T follicular helper cell (primary cell): ENCODE measurements at regions not wholly inside any gene's neighbourhood (a gene's known extent, or its start where the extent isn't known, plus 50 kb on each side); places are given as distances from the start of the nearest gene placed in this dataset.

Experiments used
- DNase-seq: peaks from one replicate; pipeline ENCODE4 v3.0.0-alpha.2; 2020; ENCODE audit warnings: low read depth

DNA sequence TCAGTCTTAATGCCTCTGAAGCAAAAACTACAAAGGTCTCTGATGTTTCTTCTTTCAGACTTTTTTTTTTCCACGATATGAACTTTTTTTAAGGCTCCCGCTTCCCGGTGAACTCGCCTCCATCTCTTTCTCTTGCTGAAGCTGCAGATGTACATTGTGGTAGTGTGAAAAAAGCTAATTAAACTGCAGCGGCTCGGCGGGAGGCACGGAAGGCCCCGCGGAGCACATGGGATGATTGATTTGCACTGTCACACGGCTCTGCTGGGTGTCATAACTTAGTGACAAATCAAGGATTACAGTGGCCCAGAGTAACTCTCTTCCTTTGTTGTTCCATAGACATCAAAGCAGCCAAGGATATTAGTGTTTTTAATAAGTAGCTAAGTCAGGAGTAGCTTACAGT lies 196.3 kb downstream of the AXIN2 start:
- DNase-seq: no peak

DNA sequence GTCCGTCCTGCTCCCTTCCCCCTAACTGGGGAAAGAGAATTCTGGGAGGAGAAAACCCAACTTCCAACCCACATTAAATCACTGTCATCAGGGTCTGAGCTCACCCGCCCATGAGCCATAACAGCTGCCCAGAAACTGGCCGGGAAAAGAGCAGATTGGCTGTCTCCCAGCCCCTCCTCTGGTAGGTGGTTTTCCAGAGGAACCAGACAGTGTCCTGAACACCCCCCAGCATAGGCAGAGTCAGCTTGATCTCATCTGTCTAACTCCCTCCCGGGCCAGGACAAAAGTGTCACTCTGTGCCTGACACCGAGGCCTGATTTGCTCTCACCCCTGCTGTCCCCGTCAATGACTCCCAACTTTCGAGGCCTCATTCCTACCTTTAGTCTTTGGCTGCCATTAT lies 197.0 kb downstream of the AXIN2 start:
- no peak for DNase-seq

DNA sequence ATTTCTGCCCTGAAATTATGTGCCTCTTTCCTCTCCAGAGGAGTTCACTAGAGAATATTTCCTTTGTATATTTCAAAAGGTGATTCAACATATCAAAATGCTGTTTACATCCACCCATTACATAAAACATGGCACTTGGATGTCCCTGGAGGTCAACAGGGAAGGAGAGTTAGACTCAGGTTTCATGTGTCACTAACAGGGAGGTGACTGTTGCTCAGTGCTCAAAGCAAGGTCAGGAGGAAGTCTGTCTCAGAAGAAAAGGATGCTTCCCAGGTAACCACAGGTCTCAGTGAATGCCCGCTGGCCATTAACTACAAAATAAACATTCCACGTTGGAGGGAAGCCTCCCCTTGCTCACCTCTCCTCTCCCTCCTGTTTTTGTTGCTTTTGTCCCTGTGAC lies 198.6 kb downstream of the AXIN2 start:
- DNase-seq: no peak

GRCh38 chr17:65360961-65361552 lies 200.4 kb downstream of the AXIN2 start:
- DNase-seq: no peak

GRCh38 chr17:65359016-65359415 lies 202.4 kb downstream of the AXIN2 start:
- DNase-seq: no peak

DNA sequence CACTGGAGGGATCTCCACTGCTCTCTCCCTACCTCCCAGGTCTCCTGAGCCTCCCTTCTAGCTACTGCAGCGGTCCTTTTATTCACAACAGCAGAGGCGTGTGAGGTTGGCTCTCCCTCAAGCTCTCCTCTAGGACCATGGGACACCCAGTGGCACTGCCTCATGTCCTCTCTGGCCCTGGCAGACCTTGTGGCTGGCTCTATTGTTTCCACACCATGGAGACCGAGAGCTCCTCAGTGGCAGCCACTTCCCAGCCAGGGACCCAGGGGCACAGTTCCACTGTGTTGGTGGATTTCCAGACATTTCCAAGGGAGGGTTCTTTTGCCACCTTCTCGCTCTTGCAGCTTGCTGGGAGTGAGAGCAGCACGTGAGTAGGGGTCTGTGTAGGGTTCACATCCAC lies 204.9 kb downstream of the AXIN2 start:
- no peak for DNase-seq

DNA sequence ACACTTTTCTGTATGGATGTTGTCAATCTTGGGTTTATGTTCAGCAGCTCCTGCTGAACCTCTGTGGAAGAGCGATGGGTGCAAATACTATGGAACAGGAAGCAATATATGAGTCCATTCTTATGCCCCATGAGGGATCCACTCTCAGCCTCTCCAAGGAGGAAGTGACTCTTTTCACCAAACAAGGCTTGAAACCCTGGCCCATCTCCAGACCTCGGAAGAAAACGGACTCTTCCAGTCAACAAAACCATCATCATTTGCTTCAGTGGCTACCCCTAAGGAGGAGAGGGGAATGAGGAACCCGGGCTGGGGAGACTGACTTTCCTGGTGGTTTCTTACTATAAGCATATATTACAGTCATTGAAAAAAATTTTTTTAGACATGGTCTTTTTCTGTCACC lies 206.2 kb downstream of the AXIN2 start:
- DNase-seq: no peak

- DNase-seq: no peak
Observed at GRCh38 chr17:65349916-65350315, 211.5 kb downstream of the AXIN2 start.

- no peak for DNase-seq
Observed at GRCh38 chr17:65346166-65346565, 209.0 kb downstream of the RGS9 start.

GRCh38 chr17:65345261-65346005 lies 208.3 kb downstream of the RGS9 start:
- DNase-seq: no peak

DNA sequence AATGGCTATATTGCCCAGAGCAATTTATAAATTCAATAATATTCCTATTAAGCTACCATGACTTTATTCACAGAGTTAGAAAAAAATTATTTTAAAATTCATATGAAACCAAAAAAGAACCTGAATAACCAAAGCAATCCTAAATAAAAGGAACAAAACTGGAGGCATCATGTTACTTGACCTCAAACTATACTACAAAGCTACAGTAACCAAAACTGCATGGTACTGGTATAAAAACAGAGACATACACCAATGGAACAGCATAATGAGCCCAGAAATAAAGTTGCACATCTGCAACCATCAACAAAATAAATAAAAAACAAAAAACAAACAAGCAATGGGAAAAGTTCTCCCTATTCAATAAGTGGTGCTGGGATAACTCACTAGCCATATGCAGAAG lies 203.2 kb downstream of the RGS9 start:
- DNase-seq: no peak

GRCh38 chr17:65334406-65334805 lies 197.2 kb downstream of the RGS9 start:
- DNase-seq: no peak

DNA sequence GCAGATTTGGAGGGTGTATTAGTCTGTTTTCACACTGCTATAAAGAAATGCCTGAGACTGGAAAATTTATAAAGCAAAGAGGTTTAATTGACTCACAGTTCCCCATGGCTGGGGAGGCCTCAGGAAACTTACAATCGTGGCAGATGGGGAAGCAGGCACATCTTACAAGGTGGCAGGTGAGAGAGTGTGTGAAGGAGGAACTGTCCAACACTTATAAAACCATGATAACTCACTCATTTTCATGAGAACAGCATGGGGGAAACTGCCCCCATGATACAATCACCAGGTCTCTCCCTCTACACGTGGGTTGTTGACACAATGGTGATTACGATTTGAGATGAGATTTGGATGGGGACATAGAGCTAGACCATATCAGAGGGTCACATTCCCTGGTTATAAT lies 195.6 kb downstream of the RGS9 start:
- no peak for DNase-seq

- DNase-seq: no peak
Observed at GRCh38 chr17:65332375-65332774, 195.2 kb downstream of the RGS9 start.

GRCh38 chr17:65328567-65328966 lies 191.4 kb downstream of the RGS9 start:
- DNase-seq: no peak

GRCh38 chr17:65324611-65325342 lies 187.6 kb downstream of the RGS9 start:
- no peak for DNase-seq

- no peak for DNase-seq
Observed at GRCh38 chr17:65323049-65323448, 185.9 kb downstream of the RGS9 start.

DNA sequence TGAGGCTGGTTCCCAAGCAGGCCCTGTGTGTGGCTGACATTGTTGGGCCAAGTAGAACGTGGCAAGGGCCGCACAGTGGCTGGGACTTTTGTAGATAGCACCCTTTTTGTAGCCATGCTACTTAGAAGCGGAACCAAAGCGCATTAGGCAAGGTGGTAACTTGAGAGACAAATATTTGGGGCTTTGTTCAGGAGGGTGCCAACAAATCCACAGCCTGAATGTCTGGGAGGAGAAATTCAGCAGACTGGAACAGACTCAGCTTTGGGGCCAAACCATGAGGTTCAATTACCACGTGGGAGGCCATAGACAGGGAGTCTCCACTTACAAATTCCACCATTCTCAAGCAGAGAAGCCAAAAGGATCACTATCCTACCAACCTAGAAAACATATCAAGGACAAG lies 183.7 kb downstream of the RGS9 start:
- DNase-seq: no peak

- no peak for DNase-seq
Observed at GRCh38 chr17:65314212-65314611, 177.0 kb downstream of the RGS9 start.

DNA sequence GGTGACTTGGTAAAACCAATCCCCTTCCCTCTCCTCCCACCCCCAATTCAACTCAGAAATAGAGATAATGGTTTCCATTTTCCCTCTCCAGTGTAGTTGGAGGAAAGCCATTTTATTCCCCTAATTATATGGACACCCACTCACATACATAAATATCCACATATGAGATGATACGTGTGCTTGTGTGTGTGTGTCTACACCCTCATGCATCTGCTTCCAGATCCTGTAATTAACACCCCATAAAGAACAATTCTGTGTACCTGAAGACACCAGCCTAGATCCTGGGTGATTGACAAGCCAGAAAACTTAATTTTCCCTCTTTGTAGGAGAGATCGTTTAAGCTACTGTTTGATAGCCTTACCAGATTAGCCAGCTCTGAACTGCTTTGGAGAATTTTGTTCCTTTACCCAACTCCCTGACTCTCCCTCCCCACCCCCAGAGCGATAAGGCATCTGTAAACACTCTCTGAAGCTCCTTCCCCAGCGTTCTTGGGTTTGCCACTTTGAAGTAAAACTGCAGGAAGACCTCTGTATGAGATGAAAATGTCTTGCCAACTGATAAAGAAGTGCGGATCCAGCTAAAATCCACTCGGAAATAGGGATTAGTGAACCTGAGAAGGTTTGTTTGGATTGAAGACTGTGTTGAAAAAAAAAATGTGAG lies 175.7 kb downstream of the RGS9 start:
- no peak for DNase-seq

DNA sequence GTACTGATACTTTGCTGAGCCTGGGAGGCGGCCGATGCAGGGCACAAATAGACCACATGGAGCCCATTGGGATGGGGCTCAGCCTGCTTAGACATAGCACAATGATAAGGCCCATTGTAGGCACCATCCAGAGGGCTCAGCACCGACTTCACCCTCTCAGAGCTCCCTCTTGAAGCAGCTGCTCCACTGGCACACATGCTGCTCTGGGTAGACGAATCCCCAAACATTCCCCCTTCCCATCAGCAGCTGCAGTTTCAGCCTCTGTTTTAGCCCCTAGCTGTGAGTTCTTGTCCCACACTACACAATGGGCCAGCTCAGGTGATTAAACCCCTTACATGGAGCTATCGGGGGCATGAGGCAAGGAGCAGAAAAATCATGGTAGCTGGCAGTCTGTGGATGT lies 174.1 kb downstream of the RGS9 start:
- DNase-seq: no peak

GRCh38 chr17:65307961-65308316 lies 170.8 kb downstream of the RGS9 start:
- DNase-seq: no peak
